ENCODE measurements at regions not wholly inside any gene's neighbourhood (a gene's known extent, or its start where the extent isn't known, plus 50 kb on each side); places are given as distances from the start of the nearest gene placed in this dataset.

DNA sequence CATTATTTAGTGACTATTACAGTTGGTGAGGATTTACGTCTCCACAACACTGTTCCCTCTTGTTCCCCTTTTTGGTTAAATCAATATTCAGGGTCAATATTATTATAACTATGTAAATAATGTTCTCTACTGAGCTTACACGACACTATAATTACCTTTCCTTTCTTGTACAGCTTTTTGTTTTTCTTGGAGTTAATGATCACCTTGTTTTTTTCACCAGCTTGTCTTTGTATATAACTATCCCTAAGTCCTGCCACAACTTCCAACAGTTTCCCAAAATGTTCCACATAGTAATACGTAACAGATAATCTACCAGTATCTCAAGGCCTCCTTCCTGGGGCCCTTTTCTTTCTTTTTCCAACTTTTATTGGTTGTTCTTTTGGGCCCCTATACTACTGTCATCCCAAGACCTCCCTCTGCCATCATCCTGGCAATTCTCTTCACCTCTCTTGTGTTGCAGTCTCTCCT is 142.0 kb upstream of the SOX4 start:
- TF ChIP-seq POLR2A (IDR thresholded peaks at IDR 0.05), result no peak
- TF ChIP-seq, protein P1, sequence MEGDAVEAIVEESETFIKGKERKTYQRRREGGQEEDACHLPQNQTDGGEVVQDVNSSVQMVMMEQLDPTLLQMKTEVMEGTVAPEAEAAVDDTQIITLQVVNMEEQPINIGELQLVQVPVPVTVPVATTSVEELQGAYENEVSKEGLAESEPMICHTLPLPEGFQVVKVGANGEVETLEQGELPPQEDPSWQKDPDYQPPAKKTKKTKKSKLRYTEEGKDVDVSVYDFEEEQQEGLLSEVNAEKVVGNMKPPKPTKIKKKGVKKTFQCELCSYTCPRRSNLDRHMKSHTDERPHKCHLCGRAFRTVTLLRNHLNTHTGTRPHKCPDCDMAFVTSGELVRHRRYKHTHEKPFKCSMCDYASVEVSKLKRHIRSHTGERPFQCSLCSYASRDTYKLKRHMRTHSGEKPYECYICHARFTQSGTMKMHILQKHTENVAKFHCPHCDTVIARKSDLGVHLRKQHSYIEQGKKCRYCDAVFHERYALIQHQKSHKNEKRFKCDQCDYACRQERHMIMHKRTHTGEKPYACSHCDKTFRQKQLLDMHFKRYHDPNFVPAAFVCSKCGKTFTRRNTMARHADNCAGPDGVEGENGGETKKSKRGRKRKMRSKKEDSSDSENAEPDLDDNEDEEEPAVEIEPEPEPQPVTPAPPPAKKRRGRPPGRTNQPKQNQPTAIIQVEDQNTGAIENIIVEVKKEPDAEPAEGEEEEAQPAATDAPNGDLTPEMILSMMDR (IDR thresholded peaks at IDR 0.05), result no peak

Measured in body of pancreas (tissue), 4 donors.